Activated naive CD8-positive, alpha-beta T cell treated with anti-CD3 and anti-CD28 coated beads, Interleukin-2, amount 10 ng/mL, durations not matched to agents 7 days and 5 days (primary cell): ENCODE measurements at regions not wholly inside any gene's neighbourhood (a gene's known extent, or its start where the extent isn't known, plus 50 kb on each side); places are given as distances from the start of the nearest gene placed in this dataset.
A peak's percentile ranks its signal among the peaks of the same experiment; 100 is the strongest.
"Not testable (repeated sequence)": the region's sequence is repeated elsewhere in the genome, so short reads cannot be mapped to it uniquely, and the experiment has no call there.

ENCODE experiments used
- ATAC-seq: fragments of 150-1000 bp; cut with Tn5 transposase; one replicate; pipeline ENCODE4 v1.10.0; 2021; ENCODE audit warnings: low read depth, moderate library complexity
- POLR2A ChIA-PET: fragments of 350-600 bp; sonication (Branson Sonifier 250); formaldehyde crosslinking; loops from one replicate; lab custom pipeline; 2021; ENCODE audit warnings: antibody characterized with exemption; lab: Charles Lee
- DNase-seq: peaks from one replicate; pipeline ENCODE4 v3.0.0; 2021
- H3K27ac Mint-ChIP-seq: one replicate; pipeline ENCODE4 v1.8.0; 2022; ENCODE audit warnings: mild to moderate bottlenecking, mixed read lengths
- H3K27me3 Mint-ChIP-seq: one replicate; pipeline ENCODE4 v1.8.0; 2022; ENCODE audit warnings: mild to moderate bottlenecking, moderate library complexity, mixed read lengths
- H3K36me3 Mint-ChIP-seq: one replicate; pipeline ENCODE4 v1.8.0; 2021; ENCODE audit warnings: mild to moderate bottlenecking, mixed read lengths
- H3K4me1 Mint-ChIP-seq: one replicate; pipeline ENCODE4 v1.8.0; 2021; ENCODE audit warnings: mixed read lengths
- H3K4me3 Mint-ChIP-seq: one replicate; pipeline ENCODE4 v1.8.0; 2022; ENCODE audit warnings: mild to moderate bottlenecking, moderate library complexity, mixed read lengths
- H3K9me3 Mint-ChIP-seq: one replicate; pipeline ENCODE4 v1.8.0; 2021; ENCODE audit warnings: mixed read lengths

GRCh38 chr4:123657606-123658005 lies 261.0 kb downstream of the SPRY1 start:
- DNase-seq, H3K27ac Mint-ChIP-seq, H3K27me3 Mint-ChIP-seq, ATAC-seq, POLR2A ChIA-PET, H3K4me3 Mint-ChIP-seq: not testable (repeated sequence)
- Mint-ChIP-seq H3K36me3 (peaks cover 22% of the 10 kb centered on the region), H3K4me1 (peaks cover 11% of the 10 kb centered on the region), H3K9me3 (peaks cover 16% of the 10 kb centered on the region)

- peaks cover 11% of the 10 kb centered on the region for H3K27me3 Mint-ChIP-seq
- no peak overlapping the region for H3K27ac Mint-ChIP-seq
- ATAC-seq (no peak), DNase-seq (no peak)
- H3K4me3 Mint-ChIP-seq: no peak overlapping the region
- peaks cover 21% of the 10 kb centered on the region for H3K36me3 Mint-ChIP-seq
- POLR2A ChIA-PET: no interaction called here
- peaks cover 15% of the 10 kb centered on the region for H3K9me3 Mint-ChIP-seq
- H3K4me1 Mint-ChIP-seq: peaks cover 11% of the 10 kb centered on the region
Measured at GRCh38 chr4:123659262-123659661, 262.7 kb downstream of the SPRY1 start.

GRCh38 chr4:123659730-123660129 lies 263.1 kb downstream of the SPRY1 start:
- peaks cover 14% of the 10 kb centered on the region for H3K9me3 Mint-ChIP-seq
- H3K4me1 Mint-ChIP-seq: peaks cover 11% of the 10 kb centered on the region
- H3K27me3 Mint-ChIP-seq: peaks cover 11% of the 10 kb centered on the region
- ATAC-seq: peak; percentile 71
- POLR2A ChIA-PET: no interaction called here
- peaks cover 17% of the 10 kb centered on the region for H3K36me3 Mint-ChIP-seq
- no peak overlapping the region for H3K4me3 Mint-ChIP-seq
- no peak for DNase-seq
- no peak overlapping the region for H3K27ac Mint-ChIP-seq

GRCh38 chr4:123661080-123661737 lies 264.6 kb downstream of the SPRY1 start:
- POLR2A ChIA-PET: no interaction called here

GRCh38 chr4:123662827-123663226 lies 266.2 kb downstream of the SPRY1 start:
- Mint-ChIP-seq H3K27ac (no peak overlapping the region), H3K4me1 (peaks cover 11% of the 10 kb centered on the region), H3K36me3 (peaks cover under 1% of the 10 kb centered on the region), H3K9me3 (peaks cover under 1% of the 10 kb centered on the region), H3K4me3 (no peak overlapping the region), H3K27me3 (peaks cover 19% of the 10 kb centered on the region)
- ATAC-seq (no peak), DNase-seq (no peak)
- POLR2A ChIA-PET: no interaction called here

More at GRCh38 chr4:123661080-123661737, 264.6 kb downstream of the SPRY1 start:
- ATAC-seq (no peak), DNase-seq (no peak)
- H3K27ac Mint-ChIP-seq: no peak overlapping the region
- H3K4me3 Mint-ChIP-seq: no peak overlapping the region
- H3K4me1 Mint-ChIP-seq: peaks cover 11% of the 10 kb centered on the region
- H3K27me3 Mint-ChIP-seq: peaks cover 15% of the 10 kb centered on the region
- H3K36me3 Mint-ChIP-seq: peaks cover 10% of the 10 kb centered on the region
- H3K9me3 Mint-ChIP-seq: peaks cover 9% of the 10 kb centered on the region

GRCh38 chr4:123666486-123666885 lies 269.9 kb downstream of the SPRY1 start:
- Mint-ChIP-seq H3K4me1 (peaks cover 5% of the 10 kb centered on the region), H3K4me3 (no peak overlapping the region), H3K27ac (no peak overlapping the region), H3K9me3 (no peaks in the 10 kb centered on the region), H3K36me3 (peaks cover 4% of the 10 kb centered on the region), H3K27me3 (peaks cover 18% of the 10 kb centered on the region)
- POLR2A ChIA-PET: no interaction called here
- ATAC-seq (no peak), DNase-seq (no peak)

GRCh38 chr4:123667496-123667895 lies 270.9 kb downstream of the SPRY1 start:
- ATAC-seq: no peak
- H3K4me3 Mint-ChIP-seq: no peak overlapping the region
- peaks cover 19% of the 10 kb centered on the region for H3K27me3 Mint-ChIP-seq

GRCh38 chr4:123667991-123668390 lies 271.4 kb downstream of the SPRY1 start:
- Mint-ChIP-seq H3K36me3 (peaks cover 4% of the 10 kb centered on the region), H3K27me3 (peaks cover 16% of the 10 kb centered on the region), H3K4me1 (peaks cover 11% of the 10 kb centered on the region), H3K27ac (no peak overlapping the region), H3K9me3 (no peaks in the 10 kb centered on the region), H3K4me3 (no peak overlapping the region)
- POLR2A ChIA-PET: no interaction called here
- DNase-seq: no peak
- no peak for ATAC-seq

More at GRCh38 chr4:123667496-123667895, 270.9 kb downstream of the SPRY1 start:
- H3K4me1 Mint-ChIP-seq: peaks cover 10% of the 10 kb centered on the region
- no peak overlapping the region for H3K27ac Mint-ChIP-seq
- peaks cover 4% of the 10 kb centered on the region for H3K36me3 Mint-ChIP-seq
- no peak for DNase-seq
- POLR2A ChIA-PET: interaction anchor here (0.7 kb wide), 1 partner anchor 242 kb away, joined by 4 read pairs; no protein-coding TSS in a partner anchor
- H3K9me3 Mint-ChIP-seq: no peaks in the 10 kb centered on the region

- peak overlapping the region; percentile 57 for H3K4me3 Mint-ChIP-seq
- POLR2A ChIA-PET: no interaction called here
- no peak overlapping the region for H3K27ac Mint-ChIP-seq
- peaks cover 20% of the 10 kb centered on the region for H3K4me1 Mint-ChIP-seq
- H3K27me3 Mint-ChIP-seq: peaks cover 17% of the 10 kb centered on the region
- peak; percentile 73 for ATAC-seq
- peaks cover 1% of the 10 kb centered on the region for H3K9me3 Mint-ChIP-seq
- DNase-seq: no peak
- peaks cover 6% of the 10 kb centered on the region for H3K36me3 Mint-ChIP-seq
Measured at GRCh38 chr4:123671636-123672404, 275.2 kb downstream of the SPRY1 start.

GRCh38 chr4:123672987-123673386 lies 276.4 kb downstream of the SPRY1 start:
- peaks cover 23% of the 10 kb centered on the region for H3K27me3 Mint-ChIP-seq
- H3K36me3 Mint-ChIP-seq: peaks cover 6% of the 10 kb centered on the region
- DNase-seq (no peak), ATAC-seq (no peak)
- peaks cover 1% of the 10 kb centered on the region for H3K9me3 Mint-ChIP-seq
- H3K4me1 Mint-ChIP-seq: peaks cover 20% of the 10 kb centered on the region
- no peak overlapping the region for H3K4me3 Mint-ChIP-seq
- POLR2A ChIA-PET: no interaction called here
- H3K27ac Mint-ChIP-seq: no peak overlapping the region

GRCh38 chr4:123673971-123674370 lies 277.4 kb downstream of the SPRY1 start:
- DNase-seq (no peak), ATAC-seq (no peak)
- peaks cover 20% of the 10 kb centered on the region for H3K4me1 Mint-ChIP-seq
- peaks cover 32% of the 10 kb centered on the region for H3K27me3 Mint-ChIP-seq
- no peak overlapping the region for H3K27ac Mint-ChIP-seq
- H3K36me3 Mint-ChIP-seq: peaks cover 4% of the 10 kb centered on the region
- peaks cover 1% of the 10 kb centered on the region for H3K9me3 Mint-ChIP-seq
- POLR2A ChIA-PET: no interaction called here
- H3K4me3 Mint-ChIP-seq: no peak overlapping the region

- Mint-ChIP-seq H3K4me1 (peaks cover 20% of the 10 kb centered on the region), H3K36me3 (peaks cover 2% of the 10 kb centered on the region), H3K27me3 (peaks cover 36% of the 10 kb centered on the region), H3K4me3 (no peak overlapping the region), H3K27ac (no peak overlapping the region), H3K9me3 (peaks cover 1% of the 10 kb centered on the region)
- ATAC-seq (no peak), DNase-seq (no peak)
- POLR2A ChIA-PET: no interaction called here
Measured at GRCh38 chr4:123674762-123675465, 278.3 kb downstream of the SPRY1 start.

- ATAC-seq (no peak), DNase-seq (no peak)
- Mint-ChIP-seq H3K36me3 (peaks cover 2% of the 10 kb centered on the region), H3K27me3 (peaks cover 36% of the 10 kb centered on the region), H3K4me1 (peaks cover 20% of the 10 kb centered on the region), H3K27ac (no peak overlapping the region), H3K9me3 (peaks cover 1% of the 10 kb centered on the region), H3K4me3 (no peak overlapping the region)
- POLR2A ChIA-PET: no interaction called here
Measured at GRCh38 chr4:123675567-123675966, 279.0 kb downstream of the SPRY1 start.
